Breast epithelium (tissue), 3 donors: ENCODE measurements at regions not wholly inside any gene's neighbourhood (a gene's known extent, or its start where the extent isn't known, plus 50 kb on each side); places are given as distances from the start of the nearest gene placed in this dataset.
"Not testable (repeated sequence)": the region's sequence is repeated elsewhere in the genome, so short reads cannot be mapped to it uniquely, and the experiment has no call there.

Experiments
- CTCF ChIP-seq, 3 donors: fragments of 450-650 bp; IDR thresholded peaks; one replicate each; pipeline ENCODE4 v1.5.1; 2016 to 2017; ENCODE audit warnings: antibody characterized with exemption in 3 of 3, mild to moderate bottlenecking in 3 of 3, moderate library complexity in 3 of 3
- POLR2AphosphoS5 ChIP-seq, 3 donors: sonication (generic); formaldehyde crosslinking; IDR thresholded peaks; one replicate each; pipeline ENCODE4 v1.6.1; 2017; ENCODE audit warnings: antibody characterized with exemption in 3 of 3

GRCh38 chr9:39579000-39579399 is 223.5 kb downstream of the SPATA31A1 start:
- not testable (repeated sequence) for TF ChIP-seq POLR2AphosphoS5, CTCF (IDR thresholded peaks at IDR 0.05)
